OCI-LY7 (cell line): ENCODE measurements at regions not wholly inside any gene's neighbourhood (a gene's known extent, or its start where the extent isn't known, plus 50 kb on each side); places are given as distances from the start of the nearest gene placed in this dataset.

ENCODE experiments used
- CTCF ChIP-seq: fragments of 200-600 bp; sonication (generic); conservative IDR thresholded peaks from 2 replicates; pipeline ENCODE4 v1.5.1; 2014; ENCODE audit warnings: mild to moderate bottlenecking, antibody characterized with exemption, low read length, moderate library complexity, mixed read lengths
- EZH2phosphoT487 ChIP-seq: fragments of 200-600 bp; sonication (generic); IDR thresholded peaks from 2 replicates; pipeline ENCODE4 v1.6.1; 2018; ENCODE audit warnings: low read depth, borderline replicate concordance, mild to moderate bottlenecking, mixed run types, antibody characterized with exemption, low read length, moderate library complexity, mixed read lengths

DNA sequence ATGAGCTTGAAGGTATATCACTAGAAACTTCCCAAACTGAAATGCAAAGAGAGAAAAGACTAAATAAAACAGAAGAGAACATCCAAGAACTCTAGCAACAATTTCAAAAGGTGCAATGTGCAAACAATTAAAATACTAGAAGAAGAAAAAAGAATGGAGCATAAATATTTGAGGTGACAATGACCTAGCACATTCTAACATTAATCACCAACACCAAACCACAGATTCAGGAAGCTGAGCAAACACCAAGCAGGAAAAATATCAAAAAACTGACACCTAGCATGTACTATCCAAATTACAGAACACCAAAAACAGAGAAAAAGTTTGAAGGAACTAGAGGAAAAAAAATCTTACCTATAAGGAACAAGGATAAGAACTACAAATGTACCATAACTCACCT, 460.8 kb downstream of the IRS1 start:
- TF ChIP-seq CTCF (no peak), EZH2phosphoT487 (no peak)
